Caki2 (cell line): ENCODE measurements at regions not wholly inside any gene's neighbourhood (a gene's known extent, or its start where the extent isn't known, plus 50 kb on each side); places are given as distances from the start of the nearest gene placed in this dataset.
A peak's percentile ranks its signal among the peaks of the same experiment; 100 is the strongest.

ENCODE experiments used
- DNase-seq: peaks from one replicate; pipeline ENCODE4 v3.0.0-alpha.2; 2015; ENCODE audit warnings: low read depth
- in situ Hi-C: cut with HindIII; loops from 2 replicates; pipeline ENCODE4 v1.10.0; 2016; ENCODE audit warnings: low sequenced_read_pairs, low pct_unique_long_range_greater_than_20kb, mixed read lengths

DNA sequence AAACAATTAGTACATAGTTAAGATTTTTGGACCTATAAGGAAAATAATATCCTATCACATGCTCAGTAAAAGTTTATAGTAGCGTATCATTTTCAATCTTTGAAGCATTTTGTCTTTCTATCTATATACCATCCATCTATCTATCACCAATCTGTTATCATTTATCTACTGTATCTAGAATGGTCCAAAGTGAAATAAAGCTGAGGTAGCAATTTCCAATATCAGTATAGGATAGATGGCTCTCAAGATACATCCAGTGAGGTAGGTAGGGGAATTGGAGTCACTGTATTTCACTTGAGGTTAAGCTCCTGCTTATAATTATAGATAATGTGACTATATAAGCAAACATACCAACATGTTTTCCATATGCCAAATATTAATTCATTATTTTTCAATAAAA, 889.1 kb upstream of the CTNND2 start:
- in situ Hi-C loops, result no loop called here
- DNase-seq, result no peak

DNA sequence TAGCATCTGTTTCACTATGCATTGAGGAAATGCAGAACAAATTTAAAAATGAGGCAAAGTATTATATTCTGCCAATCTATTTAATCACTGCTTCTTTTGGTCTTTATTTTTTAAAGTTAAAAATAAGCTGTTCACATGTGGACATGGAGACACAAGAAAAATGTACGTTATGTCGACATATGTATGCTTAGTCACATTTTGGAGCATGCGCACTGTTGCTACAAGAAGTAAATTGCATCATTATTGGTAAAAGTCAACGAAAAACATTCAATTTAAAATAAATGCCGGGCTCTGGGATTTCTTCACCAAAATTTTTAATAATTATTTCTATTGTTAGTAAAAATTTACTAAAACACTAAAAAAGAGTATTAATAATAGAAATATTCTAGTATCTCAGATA, 876.3 kb upstream of the CTNND2 start:
- DNase-seq, result no peak
- in situ Hi-C loops, result no loop called here

DNA sequence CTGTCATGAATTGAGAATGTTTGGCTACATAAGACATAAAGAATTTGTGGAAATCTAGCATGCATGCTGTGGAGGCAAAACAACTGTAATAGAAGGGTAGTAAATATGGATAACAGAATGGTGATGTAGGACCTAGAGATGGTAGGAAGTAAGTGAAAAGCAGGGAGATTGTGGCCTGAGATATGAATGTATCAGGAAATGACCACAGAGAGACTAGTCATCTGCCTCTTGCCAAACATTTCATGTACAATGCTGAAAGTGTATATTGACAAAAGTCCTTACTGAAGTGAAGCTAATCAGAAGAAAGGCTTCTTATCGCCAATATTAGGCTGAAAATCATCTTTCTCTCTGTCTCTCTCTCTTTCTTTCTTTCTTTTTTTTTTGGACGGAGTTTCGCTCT, 873.1 kb upstream of the CTNND2 start:
- in situ Hi-C loops, result no loop called here

DNA sequence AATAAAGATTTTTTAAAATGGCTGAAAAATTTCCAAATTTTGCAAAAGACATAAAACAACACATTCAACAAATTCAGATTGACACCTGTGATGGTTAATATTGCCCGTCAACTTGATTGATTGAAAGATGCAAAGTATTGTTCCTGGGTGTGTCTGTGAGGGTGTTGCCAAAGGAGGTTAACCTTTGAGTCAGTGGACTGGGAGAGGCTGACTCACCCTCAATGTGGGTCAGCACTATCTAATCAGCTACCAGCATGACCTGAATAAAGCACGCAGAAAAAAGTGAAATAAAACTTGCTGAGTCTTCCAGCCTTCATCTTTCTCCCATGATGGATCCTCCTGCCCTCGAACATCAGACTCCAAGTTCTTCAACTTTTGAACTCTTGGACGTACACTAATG, 868.0 kb upstream of the CTNND2 start:
- in situ Hi-C loops, result no loop called here
- DNase-seq, result peak; percentile 8

More for the DNA sequence above, 873.1 kb upstream of the CTNND2 start:
- DNase-seq, result no peak

DNA sequence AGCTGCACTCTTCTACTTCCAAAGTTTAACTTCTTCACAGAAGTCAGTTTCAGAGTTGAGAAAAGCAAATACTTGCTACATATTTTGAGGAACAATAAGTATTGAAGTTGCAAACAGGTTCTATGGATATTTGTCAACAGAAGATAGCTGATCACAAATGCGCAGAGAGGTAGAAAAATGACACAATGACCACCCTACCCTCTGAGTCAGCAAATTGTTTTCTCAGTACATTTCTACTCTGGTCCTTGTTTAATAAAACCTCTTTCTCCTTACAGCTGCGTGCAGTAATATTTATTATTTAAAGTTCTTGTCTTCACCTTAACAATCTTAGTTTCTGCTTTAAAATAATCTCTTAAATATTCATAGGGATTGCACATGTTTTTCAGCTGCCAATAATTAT, 855.1 kb upstream of the CTNND2 start:
- in situ Hi-C loops, result no loop called here
- no peak for DNase-seq

DNA sequence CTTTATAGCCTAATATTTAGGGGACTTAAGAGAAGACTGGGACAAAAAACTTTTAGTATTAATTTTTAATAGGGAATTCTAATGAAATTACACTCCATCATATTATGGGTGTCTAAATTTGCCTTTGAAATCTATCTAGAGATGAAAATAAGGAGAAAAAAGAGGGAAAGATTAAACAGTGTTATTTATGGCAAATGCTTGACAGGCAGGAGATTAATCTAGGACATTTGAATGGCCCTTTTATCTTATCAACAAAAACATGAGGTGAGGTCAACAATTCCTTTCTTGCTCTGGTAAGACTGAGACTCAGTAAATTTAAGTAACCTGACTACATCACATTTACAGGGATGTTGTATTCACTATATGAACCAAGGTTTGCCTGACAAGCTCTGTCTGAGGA, 852.8 kb upstream of the CTNND2 start:
- in situ Hi-C loops, result no loop called here
- DNase-seq, result no peak

DNA sequence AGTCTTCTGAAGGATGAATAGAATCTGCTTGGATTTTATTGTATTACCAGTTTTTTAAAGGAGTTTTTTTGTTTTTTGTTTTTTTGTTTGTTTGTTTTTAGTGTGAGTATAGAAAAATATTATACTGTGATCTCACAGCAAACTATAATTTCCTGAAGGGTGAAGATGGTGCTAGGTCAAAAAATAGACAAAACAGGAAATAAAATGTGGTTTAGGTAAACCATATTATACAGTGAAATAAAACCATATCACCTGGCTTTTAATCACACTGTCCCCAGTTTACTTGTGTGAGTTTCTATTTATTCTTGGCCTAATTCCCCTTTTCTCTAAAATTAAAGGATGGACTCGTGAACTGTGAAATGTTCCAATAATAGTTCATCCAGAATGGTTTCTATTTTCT, 841.3 kb upstream of the CTNND2 start:
- no peak for DNase-seq
- in situ Hi-C loops, result no loop called here

DNA sequence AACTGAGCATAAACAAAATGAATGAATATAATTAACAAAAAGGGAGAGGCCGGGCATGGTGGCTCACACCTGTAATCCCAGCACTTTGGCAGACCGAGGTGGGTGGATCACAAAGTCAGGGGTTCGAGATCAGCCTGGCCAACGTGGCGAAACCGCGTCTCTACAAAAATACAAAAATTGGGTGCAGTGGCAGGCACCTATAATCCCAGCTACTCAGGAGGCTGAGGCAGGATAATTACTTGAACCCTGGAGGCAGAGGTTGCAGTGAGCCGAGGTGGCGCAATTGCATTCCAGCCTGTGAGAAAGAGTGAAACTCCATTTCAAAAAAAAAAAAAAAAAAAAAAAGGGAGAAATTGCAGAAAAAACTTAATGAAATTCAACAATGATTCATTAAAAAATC, 839.3 kb upstream of the CTNND2 start:
- DNase-seq, result no peak
- in situ Hi-C loops, result no loop called here

DNA sequence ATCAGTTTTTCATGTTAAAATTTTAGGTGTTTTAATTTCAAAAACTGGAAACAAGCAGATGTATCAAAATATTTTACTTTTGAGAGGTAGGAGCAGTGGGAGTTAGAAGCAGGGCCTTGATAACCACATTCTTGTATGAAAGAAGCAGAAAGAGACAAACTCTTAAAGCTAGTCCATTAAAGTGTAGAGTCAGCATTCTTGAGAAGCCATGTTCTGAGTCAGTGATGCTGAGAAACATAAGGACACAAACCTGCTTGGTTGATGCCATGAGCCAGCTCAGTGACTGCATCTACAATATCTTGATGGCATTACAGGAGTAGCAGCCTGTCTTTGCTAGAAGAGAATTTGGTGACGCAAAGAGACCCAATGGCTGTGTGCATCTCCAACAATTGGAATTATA, 826.1 kb upstream of the CTNND2 start:
- DNase-seq, result no peak
- in situ Hi-C loops, result no loop called here

DNA sequence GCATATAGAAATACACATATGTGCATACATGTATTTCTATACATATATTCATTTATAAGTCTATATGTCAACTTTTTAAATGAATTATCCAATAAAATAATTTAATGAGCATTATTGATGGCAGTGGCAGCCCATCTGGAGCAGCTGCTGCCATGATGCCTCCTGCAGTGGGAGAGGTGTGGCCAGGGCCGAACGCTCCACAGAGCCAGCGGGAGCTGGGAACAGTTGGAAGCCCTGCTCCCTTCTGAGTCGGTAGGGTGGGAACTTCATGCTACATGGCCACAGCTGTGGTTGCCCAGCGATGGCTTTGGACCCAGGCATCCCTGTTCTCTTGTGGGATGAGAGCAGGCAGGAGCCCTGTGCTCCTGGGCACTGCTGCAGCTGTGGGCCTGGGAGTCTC, 812.4 kb upstream of the CTNND2 start:
- no peak for DNase-seq
- in situ Hi-C loops, result no loop called here

DNA sequence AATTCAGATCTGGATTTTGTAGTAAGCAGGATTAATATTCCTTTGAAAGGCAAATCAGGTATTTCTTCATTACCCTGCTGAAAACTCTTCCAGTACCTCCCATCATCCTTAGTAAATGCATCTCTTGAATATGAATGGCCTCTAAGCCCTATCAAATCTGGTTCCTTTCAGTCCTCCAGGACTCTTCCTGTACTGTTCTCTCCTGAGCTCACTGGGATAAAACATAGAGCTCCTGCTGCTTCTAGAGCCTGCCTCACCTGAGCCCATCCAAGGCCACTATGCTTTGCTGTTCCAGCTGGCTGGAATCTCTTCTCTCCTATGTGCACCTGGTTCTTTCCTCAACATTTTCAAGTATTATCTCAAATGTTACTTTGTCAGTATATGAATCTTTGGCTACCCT, 803.3 kb upstream of the CTNND2 start:
- no peak for DNase-seq
- in situ Hi-C loops, result no loop called here

DNA sequence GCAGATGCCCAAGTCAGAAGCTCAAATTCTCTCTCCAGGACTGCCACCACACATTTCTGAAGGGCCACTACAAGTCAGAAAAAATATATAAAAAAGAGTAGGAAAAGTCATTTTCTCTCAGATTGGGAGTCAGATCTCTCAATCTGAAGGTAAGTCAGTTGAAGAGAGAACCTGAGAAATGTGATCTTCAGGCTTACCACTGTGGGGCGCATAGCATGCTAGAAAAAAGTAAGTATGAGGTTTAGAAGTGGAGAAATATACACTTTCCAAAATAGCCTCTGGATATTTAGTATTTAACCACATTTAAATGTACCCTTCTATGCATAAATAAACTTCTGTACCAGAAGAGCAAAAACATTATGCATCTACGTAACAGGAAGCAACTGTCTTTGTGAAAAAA, 800.7 kb upstream of the CTNND2 start:
- DNase-seq, result no peak
- in situ Hi-C loops, result no loop called here

DNA sequence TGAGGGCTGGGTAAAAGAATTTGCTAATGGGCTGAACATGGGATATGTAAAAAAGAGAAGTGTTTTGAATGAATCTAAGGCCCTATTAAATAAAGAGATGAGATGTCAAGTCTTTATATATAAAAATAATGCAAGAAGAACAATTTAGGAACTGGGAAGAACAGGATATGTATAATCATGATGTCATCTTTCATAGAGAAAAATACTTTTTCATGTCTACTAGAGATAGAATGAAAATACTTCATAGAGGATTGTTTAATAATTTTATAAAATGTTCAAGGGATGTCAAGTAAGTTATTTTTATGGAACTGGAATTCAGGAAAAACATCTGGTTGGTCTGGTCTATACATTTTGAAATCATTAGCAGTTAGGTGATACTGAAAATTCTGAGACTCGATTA, 799.0 kb upstream of the CTNND2 start:
- DNase-seq, result no peak
- in situ Hi-C loops, result no loop called here

DNA sequence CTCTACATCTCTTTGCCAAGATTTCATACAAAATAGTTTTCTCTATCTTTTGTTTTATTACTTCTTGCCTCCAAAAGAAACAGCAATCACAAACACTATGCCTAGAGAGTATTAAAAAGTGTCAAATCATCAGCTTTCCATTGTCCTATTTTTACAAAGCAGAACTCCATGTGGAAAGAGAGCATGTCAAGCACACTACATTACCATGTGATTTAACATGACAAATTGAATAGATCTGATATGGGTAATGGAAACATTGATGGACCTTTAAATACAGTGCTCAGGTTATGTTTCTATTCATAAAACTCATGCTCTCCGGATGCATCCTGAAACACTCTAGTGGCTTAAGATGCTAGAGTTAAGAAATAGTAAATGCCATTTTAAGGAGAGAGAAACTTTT, 791.4 kb upstream of the CTNND2 start:
- in situ Hi-C loops, result no loop called here
- no peak for DNase-seq

DNA sequence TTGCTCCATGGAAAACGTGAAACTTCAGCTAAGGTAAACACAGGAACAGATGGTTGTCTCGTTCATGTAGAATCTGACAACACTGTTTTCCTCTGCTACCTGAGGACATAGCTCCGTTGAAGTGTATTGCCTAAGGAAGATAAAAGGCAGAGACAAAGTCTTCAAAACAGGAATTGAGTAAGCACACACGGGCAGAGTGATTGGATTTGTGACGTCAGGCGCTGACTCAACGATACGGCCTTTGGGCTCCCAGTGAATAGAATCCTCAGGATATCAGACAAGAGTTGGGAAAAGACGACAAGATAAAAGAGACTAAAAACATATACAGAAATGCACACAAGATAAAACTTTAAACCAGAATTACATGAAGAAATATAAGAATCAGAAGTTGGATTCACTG, 787.1 kb upstream of the CTNND2 start:
- in situ Hi-C loops, result no loop called here

DNA sequence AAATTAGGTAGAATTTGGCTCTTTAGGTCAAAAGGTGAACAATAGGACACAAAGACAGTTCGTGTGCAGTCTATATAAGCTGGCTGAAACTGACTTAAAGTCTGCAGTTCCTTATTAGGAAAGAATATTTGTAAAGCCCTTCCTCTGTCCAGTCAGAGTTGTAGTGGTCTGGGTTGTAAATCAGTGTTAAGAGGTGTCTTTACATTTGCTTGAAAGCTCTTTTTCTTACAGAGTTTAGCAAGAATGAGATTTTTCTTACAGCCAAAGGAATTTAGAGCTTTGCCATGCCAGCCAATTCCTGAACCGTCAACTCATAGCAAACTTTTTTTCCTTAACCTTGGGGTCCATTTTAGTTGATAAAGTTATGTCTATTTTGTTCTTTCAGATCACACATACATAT, 786.1 kb upstream of the CTNND2 start:
- no peak for DNase-seq
- in situ Hi-C loops, result no loop called here

More for the DNA sequence above, 787.1 kb upstream of the CTNND2 start:
- DNase-seq, result no peak

DNA sequence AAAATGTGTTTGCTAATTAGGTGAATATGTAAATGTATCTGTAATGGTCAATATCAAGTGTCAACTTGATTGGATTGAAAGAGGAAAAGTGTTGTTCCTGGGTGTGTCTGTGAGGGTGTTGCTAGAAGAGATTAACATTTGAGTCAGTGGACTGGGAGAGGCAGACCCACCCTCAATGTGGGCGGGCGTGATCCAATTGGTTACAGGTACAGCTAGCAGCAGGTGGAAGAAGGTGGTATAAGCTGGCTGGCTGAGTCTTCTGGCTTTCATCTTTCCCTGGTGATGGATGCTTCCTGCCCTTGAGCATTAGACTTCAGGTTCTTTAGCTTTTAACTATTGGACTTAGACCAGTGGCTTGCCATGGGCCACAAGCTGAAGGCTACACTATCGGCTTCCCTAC, 779.0 kb upstream of the CTNND2 start:
- in situ Hi-C loops, result no loop called here
- no peak for DNase-seq

DNA sequence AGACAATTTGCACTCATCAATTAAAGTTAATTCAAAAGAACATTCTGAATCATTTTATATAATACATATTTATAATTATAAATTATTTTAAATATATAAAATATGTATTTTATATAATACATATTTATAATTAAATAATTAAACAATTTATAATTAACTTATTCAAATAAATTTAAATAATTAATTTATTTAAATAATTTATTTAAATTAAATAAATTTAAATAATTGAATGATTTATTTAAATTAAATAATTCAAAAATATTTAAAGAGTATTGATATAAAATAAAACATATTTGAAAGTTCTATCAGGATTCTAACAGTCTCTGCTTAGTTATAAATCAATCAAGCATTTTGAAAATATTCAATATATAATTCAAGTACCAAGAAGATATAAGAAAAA, 775.5 kb upstream of the CTNND2 start:
- DNase-seq, result no peak
- in situ Hi-C loops, result no loop called here

DNA sequence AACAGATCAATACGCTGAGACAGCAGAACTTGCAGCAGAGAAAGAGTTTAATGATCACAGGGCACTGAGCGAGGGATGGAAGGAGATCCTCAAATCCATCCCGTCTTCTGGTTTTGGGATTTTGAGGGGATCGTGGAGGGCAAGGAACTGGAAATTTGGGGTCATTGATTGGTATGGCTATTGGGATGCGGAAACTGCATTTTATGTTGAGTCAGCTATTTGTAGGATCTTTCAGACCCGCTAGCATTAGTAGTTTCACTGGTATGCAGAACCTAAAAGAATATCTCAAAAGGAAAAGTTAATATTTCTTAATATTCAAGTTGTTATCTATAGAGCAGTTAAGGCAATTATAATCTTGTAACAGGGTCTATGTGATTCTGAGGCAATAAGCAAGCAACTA, 771.7 kb upstream of the CTNND2 start:
- no peak for DNase-seq
- in situ Hi-C loops, result no loop called here

DNA sequence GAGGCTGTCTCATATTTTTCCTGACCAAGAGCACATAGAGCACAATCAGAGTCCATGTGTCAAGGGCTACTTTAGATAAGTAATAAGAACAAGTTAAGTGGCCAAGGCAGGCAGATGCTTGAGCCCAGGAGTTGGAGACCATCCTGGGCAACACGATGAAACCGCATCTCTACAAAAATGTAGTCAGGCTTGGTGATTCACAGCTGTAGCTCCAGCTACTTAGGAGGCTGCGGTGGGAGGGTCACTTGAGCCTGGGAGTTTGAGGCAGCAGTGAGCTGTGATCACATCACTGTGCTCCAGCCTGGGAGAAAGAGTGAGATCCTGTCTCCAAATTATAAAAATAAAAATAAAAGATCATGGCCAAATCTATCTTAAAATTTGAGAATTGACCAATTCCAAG, 767.9 kb upstream of the CTNND2 start:
- DNase-seq, result no peak
- in situ Hi-C loops, result no loop called here

DNA sequence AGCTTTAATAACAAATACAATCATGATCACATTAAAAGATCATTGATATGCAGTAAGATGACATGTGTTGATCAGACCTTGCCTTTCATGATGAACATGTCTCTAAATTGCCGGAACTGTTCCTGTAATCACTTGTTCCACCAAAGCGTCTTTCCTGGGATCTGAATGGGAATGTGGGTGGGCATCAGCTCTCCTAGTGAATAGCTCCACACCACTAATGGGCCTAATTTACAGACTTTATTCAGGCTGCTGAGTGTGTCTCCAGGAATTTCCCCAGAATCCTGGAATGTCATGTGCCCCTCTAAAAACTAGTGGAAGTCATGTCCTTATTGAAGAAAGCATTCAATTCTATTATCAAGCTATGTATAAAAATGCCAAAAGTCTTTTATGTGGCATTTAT, 765.1 kb upstream of the CTNND2 start:
- DNase-seq, result no peak
- in situ Hi-C loops, result no loop called here
